AG20443 (cell line): ENCODE measurements at regions not wholly inside any gene's neighbourhood (a gene's known extent, or its start where the extent isn't known, plus 50 kb on each side); places are given as distances from the start of the nearest gene placed in this dataset.
A peak's percentile ranks its signal among the peaks of the same experiment; 100 is the strongest.
"Not testable (repeated sequence)": the region's sequence is repeated elsewhere in the genome, so short reads cannot be mapped to it uniquely, and the experiment has no call there.

Experiments
- DNase-seq: peaks from one replicate; pipeline ENCODE4 v3.0.0; 2012; ENCODE audit warnings: low spot score, mixed read lengths

- no peak for DNase-seq
Measured at GRCh38 chr6:21744331-21744730, 150.8 kb downstream of the SOX4 start.

- DNase-seq, result no peak
Measured at GRCh38 chr6:21745543-21746337, 152.2 kb downstream of the SOX4 start.

DNA sequence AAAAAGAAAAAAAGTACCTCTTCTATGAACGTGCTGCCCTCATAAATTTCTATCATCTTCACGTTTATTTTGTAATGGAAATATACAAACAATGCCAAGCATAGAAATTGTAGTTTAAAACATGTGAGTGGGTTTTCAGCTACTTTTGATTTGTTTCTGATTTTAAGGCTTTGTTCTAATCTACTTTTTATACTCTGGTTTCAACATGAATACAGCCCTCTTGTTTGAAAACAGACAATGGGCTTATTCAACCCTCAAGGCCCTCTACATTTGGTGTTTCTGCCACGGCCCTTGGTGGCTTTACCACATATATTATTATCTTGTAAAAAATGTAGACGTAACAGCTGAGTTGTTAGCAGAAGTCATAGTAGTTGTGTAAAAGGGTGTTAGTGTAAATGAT, 153.9 kb downstream of the SOX4 start:
- no peak for DNase-seq

GRCh38 chr6:21748343-21749056, 154.9 kb downstream of the SOX4 start:
- DNase-seq, result no peak

- DNase-seq, result no peak
Measured at GRCh38 chr6:21749754-21750153, 156.2 kb downstream of the SOX4 start.

- no peak for DNase-seq
Measured at GRCh38 chr6:21750575-21750974, 157.0 kb downstream of the SOX4 start.

DNA sequence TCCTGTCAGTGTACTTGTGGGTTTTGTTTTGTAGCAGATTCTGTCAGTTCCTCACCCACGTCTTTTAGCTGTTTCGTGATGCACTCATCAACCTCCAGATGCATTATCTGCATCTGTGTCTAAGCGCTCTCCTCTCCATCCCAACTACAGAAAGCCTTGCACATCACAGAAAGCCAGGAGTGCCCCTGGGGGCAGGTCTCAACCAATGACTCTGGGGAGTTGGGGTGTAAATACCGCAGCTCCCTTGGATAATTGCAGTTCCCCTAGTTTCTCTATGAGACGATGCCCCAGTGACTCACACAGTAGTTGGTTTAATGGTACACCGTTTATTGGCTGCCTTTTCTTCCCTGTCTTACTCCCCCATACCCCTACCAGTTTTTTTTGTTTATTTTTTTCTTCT, 158.1 kb downstream of the SOX4 start:
- DNase-seq, result no peak

GRCh38 chr6:21752054-21752811, 158.7 kb downstream of the SOX4 start:
- no peak for DNase-seq

- no peak for DNase-seq
Measured at GRCh38 chr6:21753241-21754108, 159.9 kb downstream of the SOX4 start.

DNA sequence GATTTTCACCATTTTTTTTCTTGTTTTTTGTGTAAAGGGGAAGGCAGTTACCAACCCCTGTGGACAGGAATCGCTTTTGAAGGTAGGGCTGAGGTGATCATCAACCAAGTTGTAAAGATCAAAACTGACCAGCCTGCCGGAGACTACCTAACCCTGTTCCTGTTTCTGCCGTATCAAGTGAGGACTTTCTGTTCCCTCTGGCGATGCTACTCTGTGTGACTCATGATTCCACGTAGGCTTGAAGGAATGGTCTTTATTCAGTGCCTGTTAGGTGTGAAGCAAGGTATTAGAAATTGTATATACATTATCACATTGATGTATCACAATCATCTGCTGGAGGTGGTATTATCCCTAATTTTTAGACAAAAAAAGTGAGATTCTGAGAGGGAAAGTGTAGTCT, 161.3 kb downstream of the SOX4 start:
- no peak for DNase-seq

DNA sequence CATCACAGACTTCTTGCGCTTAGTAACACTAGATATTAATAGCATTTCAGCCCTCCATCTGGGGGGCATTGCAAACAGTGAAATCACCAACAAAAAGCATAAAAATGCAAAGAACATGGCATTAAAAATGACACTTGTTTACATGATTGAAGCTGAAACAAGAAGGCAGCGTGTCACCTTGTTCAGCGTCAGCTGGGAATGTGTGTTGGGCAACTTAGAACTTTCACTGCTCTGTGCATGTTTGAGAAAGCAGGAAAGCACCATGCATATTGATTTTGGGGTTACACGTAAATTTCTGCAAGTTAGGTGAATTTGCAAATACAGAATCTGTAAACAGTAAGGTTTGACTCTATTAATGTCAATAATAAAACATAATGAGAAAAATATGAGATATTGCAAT, 162.9 kb downstream of the SOX4 start:
- no peak for DNase-seq

GRCh38 chr6:21757392-21757791, 163.8 kb downstream of the SOX4 start:
- not testable (repeated sequence) for DNase-seq

- no peak for DNase-seq
Measured at GRCh38 chr6:21759721-21760120, 166.2 kb downstream of the SOX4 start.

DNA sequence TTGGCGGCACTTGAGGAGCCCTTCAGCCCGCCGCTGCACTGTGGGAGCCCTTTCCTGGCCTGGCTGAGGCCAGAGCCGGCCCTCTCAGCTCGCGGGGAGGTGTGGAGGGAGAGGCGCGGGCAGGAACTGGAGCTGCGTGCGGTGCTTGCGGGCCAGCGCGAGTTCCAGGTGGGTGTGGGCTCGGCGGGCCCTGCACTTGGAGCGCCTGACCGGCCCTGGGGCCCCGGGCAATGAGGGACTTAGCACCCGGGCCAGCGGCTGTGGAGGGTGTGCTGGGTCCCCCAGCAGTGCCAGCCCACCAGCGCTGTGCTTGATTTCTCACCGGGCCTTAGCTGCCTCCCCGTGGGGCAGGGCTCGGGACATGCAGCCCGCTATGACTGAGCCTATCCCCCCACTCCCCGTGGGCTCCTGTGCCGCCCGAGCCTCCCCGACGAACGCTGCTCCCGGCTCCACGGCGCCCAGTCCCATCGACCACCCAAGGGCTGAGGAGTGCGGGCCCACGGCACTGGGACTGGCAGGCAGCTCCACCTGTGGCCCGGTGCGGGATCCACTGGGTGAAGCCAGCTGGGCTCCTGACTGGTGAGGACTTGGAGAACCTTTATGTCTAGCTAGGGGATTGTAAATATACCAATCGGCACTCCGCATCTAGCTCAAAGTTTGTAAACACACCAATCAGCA, 167.6 kb downstream of the SOX4 start:
- DNase-seq, result not testable (repeated sequence)

- DNase-seq, result no peak
Measured at GRCh38 chr6:21764989-21765388, 171.4 kb downstream of the SOX4 start.

- peak; percentile 36 for DNase-seq
Measured at GRCh38 chr6:21767891-21768648, 174.5 kb downstream of the SOX4 start.

- peak; percentile 67 for DNase-seq
Measured at GRCh38 chr6:21769405-21769861, 175.9 kb downstream of the SOX4 start.

- no peak for DNase-seq
Measured at GRCh38 chr6:21769968-21770367, 176.4 kb downstream of the SOX4 start.

- DNase-seq, result no peak
Measured at GRCh38 chr6:21771626-21772320, 178.2 kb downstream of the SOX4 start.

GRCh38 chr6:21772477-21772876, 178.9 kb downstream of the SOX4 start:
- DNase-seq, result no peak
